Naive thymus-derived CD8-positive, alpha-beta T cell (primary cell): ENCODE measurements at regions not wholly inside any gene's neighbourhood (a gene's known extent, or its start where the extent isn't known, plus 50 kb on each side); places are given as distances from the start of the nearest gene placed in this dataset.

Experiments used
- ATAC-seq, 2 donors: fragments of 150-1000 bp; cut with Tn5 transposase in 1 of 2; sonication (Bioruptor Pico), chemical (Tn5 transposase) in 1 of 2; 1 replicate in 1 of 2; 2 replicates in 1 of 2; pipeline ENCODE4 v1.10.0; 2021; ENCODE audit warnings: mild to moderate bottlenecking in 2 of 2, moderate library complexity in 2 of 2
- POLR2A ChIA-PET: fragments of 350-600 bp; sonication (Branson Sonifier 250); formaldehyde crosslinking; loops from one replicate; lab custom pipeline; 2021; ENCODE audit warnings: antibody characterized with exemption; lab: Charles Lee
- DNase-seq, 10 donors: peaks; one replicate each; pipeline versions ENCODE4 v3.0.0 to v3.0.0-alpha.2; 2020 to 2022
- H3K27ac Mint-ChIP-seq, 10 donors: one replicate each; pipeline ENCODE4 v1.8.0; 2020 to 2022; ENCODE audit warnings: mild to moderate bottlenecking in 10 of 10, mixed read lengths in 10 of 10, moderate library complexity in 4 of 10, inconsistent platforms in 1 of 10
- H3K27me3 Mint-ChIP-seq, 5 donors: one replicate each; pipeline ENCODE4 v1.8.0; 2021 to 2022; ENCODE audit warnings: mixed read lengths in 5 of 5
- H3K36me3 Mint-ChIP-seq, 3 donors: one replicate each; pipeline ENCODE4 v1.8.0; 2020 to 2022; ENCODE audit warnings: mixed read lengths in 3 of 3, mild to moderate bottlenecking in 2 of 3, inconsistent platforms in 1 of 3
- H3K4me1 Mint-ChIP-seq, 4 donors: one replicate each; pipeline ENCODE4 v1.8.0; 2021 to 2022; ENCODE audit warnings: mixed read lengths in 4 of 4
- H3K4me3 Mint-ChIP-seq, 10 donors: one replicate each; pipeline ENCODE4 v1.8.0; 2020 to 2022; ENCODE audit warnings: mild to moderate bottlenecking in 10 of 10, mixed read lengths in 10 of 10, moderate library complexity in 6 of 10, inconsistent platforms in 1 of 10
- H3K9me3 Mint-ChIP-seq, 9 donors: one replicate each; pipeline ENCODE4 v1.8.0; 2020 to 2022; ENCODE audit warnings: mixed read lengths in 9 of 9, mild to moderate bottlenecking in 3 of 9, inconsistent platforms in 1 of 9, moderate library complexity in 1 of 9

- H3K4me1 Mint-ChIP-seq, result no peaks in the 10 kb centered on the region
- no peaks in the 10 kb centered on the region for H3K36me3 Mint-ChIP-seq
- POLR2A ChIA-PET, result no interaction called here
- H3K9me3 Mint-ChIP-seq, result peaks cover 0 to 9% (median 0%) of the 10 kb centered on the region in 9 donors
- no peak overlapping the region for H3K4me3 Mint-ChIP-seq
- ATAC-seq (no peak), DNase-seq (no peak)
- peaks cover 0 to 6% (median 1%) of the 10 kb centered on the region in 5 donors for H3K27me3 Mint-ChIP-seq
- no peak overlapping the region for H3K27ac Mint-ChIP-seq
Observed at GRCh38 chr3:81958972-81959640, 197.7 kb upstream of the GBE1 start.

GRCh38 chr3:81955878-81956277, 194.4 kb upstream of the GBE1 start:
- Mint-ChIP-seq H3K4me1 (no peaks in the 10 kb centered on the region), H3K36me3 (no peaks in the 10 kb centered on the region), H3K27me3 (peaks cover 0 to 10% (median 0%) of the 10 kb centered on the region in 5 donors), H3K4me3 (no peak overlapping the region), H3K27ac (no peak overlapping the region), H3K9me3 (peaks cover 0 to 9% (median 0%) of the 10 kb centered on the region in 9 donors)
- ATAC-seq, result no peak
- DNase-seq, result no peak
- POLR2A ChIA-PET, result no interaction called here

- ATAC-seq (no peak), DNase-seq (no peak)
- no peak overlapping the region for H3K4me3 Mint-ChIP-seq
- H3K27me3 Mint-ChIP-seq, result peaks cover 0 to 7% (median 0%) of the 10 kb centered on the region in 5 donors
- peaks cover 0 to 9% (median 0%) of the 10 kb centered on the region in 9 donors for H3K9me3 Mint-ChIP-seq
- POLR2A ChIA-PET, result no interaction called here
- H3K27ac Mint-ChIP-seq, result no peak overlapping the region
- H3K36me3 Mint-ChIP-seq, result no peaks in the 10 kb centered on the region
- no peaks in the 10 kb centered on the region for H3K4me1 Mint-ChIP-seq
Observed at GRCh38 chr3:81953111-81953510, 191.7 kb upstream of the GBE1 start.

GRCh38 chr3:81952141-81952540, 190.7 kb upstream of the GBE1 start:
- Mint-ChIP-seq H3K36me3 (no peaks in the 10 kb centered on the region), H3K4me1 (no peaks in the 10 kb centered on the region), H3K27ac (no peak overlapping the region), H3K9me3 (peaks cover 0 to 9% (median 0%) of the 10 kb centered on the region in 9 donors), H3K4me3 (no peak overlapping the region), H3K27me3 (peaks cover 0 to 4% (median 0%) of the 10 kb centered on the region in 5 donors)
- POLR2A ChIA-PET, result no interaction called here
- DNase-seq (no peak), ATAC-seq (no peak)

GRCh38 chr3:81951636-81952035, 190.2 kb upstream of the GBE1 start:
- POLR2A ChIA-PET, result no interaction called here
- H3K9me3 Mint-ChIP-seq, result peaks cover 0 to 9% (median 2%) of the 10 kb centered on the region in 9 donors
- no peak overlapping the region for H3K4me3 Mint-ChIP-seq
- H3K27me3 Mint-ChIP-seq, result peaks cover 0 to 4% (median 0%) of the 10 kb centered on the region in 5 donors
- H3K4me1 Mint-ChIP-seq, result no peaks in the 10 kb centered on the region
- H3K36me3 Mint-ChIP-seq, result no peaks in the 10 kb centered on the region
- no peak overlapping the region for H3K27ac Mint-ChIP-seq
- ATAC-seq, result no peak
- DNase-seq, result no peak

GRCh38 chr3:81951106-81951505, 189.7 kb upstream of the GBE1 start:
- no peak for DNase-seq
- H3K27ac Mint-ChIP-seq, result no peak overlapping the region

GRCh38 chr3:81947359-81947758, 185.9 kb upstream of the GBE1 start:
- peaks cover 0 to 15% (median 4%) of the 10 kb centered on the region in 3 donors for H3K36me3 Mint-ChIP-seq
- peak overlapping the region in 1 of 10 donors; percentile 45 for H3K27ac Mint-ChIP-seq
- ATAC-seq (no peak), DNase-seq (no peak)
- H3K9me3 Mint-ChIP-seq, result peaks cover 0 to 36% (median 21%) of the 10 kb centered on the region in 9 donors
- no peaks in the 10 kb centered on the region for H3K4me1 Mint-ChIP-seq
- peaks cover 0 to 12% (median 6%) of the 10 kb centered on the region in 5 donors for H3K27me3 Mint-ChIP-seq
- POLR2A ChIA-PET, result no interaction called here
- no peak overlapping the region for H3K4me3 Mint-ChIP-seq

More at GRCh38 chr3:81951106-81951505, 189.7 kb upstream of the GBE1 start:
- H3K27me3 Mint-ChIP-seq, result peaks cover 0 to 4% (median 0%) of the 10 kb centered on the region in 5 donors
- no peaks in the 10 kb centered on the region for H3K36me3 Mint-ChIP-seq
- H3K9me3 Mint-ChIP-seq, result peaks cover 0 to 4% (median 2%) of the 10 kb centered on the region in 9 donors
- H3K4me3 Mint-ChIP-seq, result no peak overlapping the region
- no peaks in the 10 kb centered on the region for H3K4me1 Mint-ChIP-seq
- POLR2A ChIA-PET, result no interaction called here
- no peak for ATAC-seq

GRCh38 chr3:81938681-81939080, 177.2 kb upstream of the GBE1 start:
- peaks cover 0 to 4% (median 0%) of the 10 kb centered on the region in 4 donors for H3K4me1 Mint-ChIP-seq
- DNase-seq (no peak), ATAC-seq (no peak)
- H3K36me3 Mint-ChIP-seq, result peaks cover 0 to 3% (median 0%) of the 10 kb centered on the region in 3 donors
- POLR2A ChIA-PET, result no interaction called here
- H3K9me3 Mint-ChIP-seq, result peaks cover 0 to 15% (median 7%) of the 10 kb centered on the region in 9 donors
- H3K27ac Mint-ChIP-seq, result no peak overlapping the region
- H3K4me3 Mint-ChIP-seq, result no peak overlapping the region
- H3K27me3 Mint-ChIP-seq, result peaks cover 0 to 4% (median 0%) of the 10 kb centered on the region in 5 donors

- no peaks in the 10 kb centered on the region for H3K36me3 Mint-ChIP-seq
- H3K27me3 Mint-ChIP-seq, result peaks cover 0 to 4% (median 0%) of the 10 kb centered on the region in 5 donors
- peaks cover 0 to 5% (median 0%) of the 10 kb centered on the region in 9 donors for H3K9me3 Mint-ChIP-seq
- no peak for ATAC-seq
- H3K4me1 Mint-ChIP-seq, result peaks cover 0 to 5% (median 3%) of the 10 kb centered on the region in 4 donors
- POLR2A ChIA-PET, result no interaction called here
- no peak overlapping the region for H3K4me3 Mint-ChIP-seq
- DNase-seq, result no peak
- no peak overlapping the region for H3K27ac Mint-ChIP-seq
Observed at GRCh38 chr3:81936817-81937216, 175.4 kb upstream of the GBE1 start.

- no peaks in the 10 kb centered on the region for H3K36me3 Mint-ChIP-seq
- peaks cover 0 to 4% (median 0%) of the 10 kb centered on the region in 5 donors for H3K27me3 Mint-ChIP-seq
- no peak overlapping the region for H3K4me3 Mint-ChIP-seq
- POLR2A ChIA-PET, result no interaction called here
- no peak overlapping the region for H3K27ac Mint-ChIP-seq
- no peak for DNase-seq
- H3K9me3 Mint-ChIP-seq, result no peaks in the 10 kb centered on the region
- H3K4me1 Mint-ChIP-seq, result peaks cover 0 to 7% (median 4%) of the 10 kb centered on the region in 4 donors
- no peak for ATAC-seq
Observed at GRCh38 chr3:81932681-81933080, 171.2 kb upstream of the GBE1 start.

- Mint-ChIP-seq H3K4me3 (no peak overlapping the region), H3K27ac (no peak overlapping the region), H3K9me3 (no peaks in the 10 kb centered on the region), H3K36me3 (no peaks in the 10 kb centered on the region), H3K27me3 (peaks cover 0 to 4% (median 0%) of the 10 kb centered on the region in 5 donors), H3K4me1 (peaks cover 0 to 7% (median 2%) of the 10 kb centered on the region in 4 donors)
- ATAC-seq (no peak), DNase-seq (no peak)
- POLR2A ChIA-PET, result no interaction called here
Observed at GRCh38 chr3:81931265-81932251, 170.1 kb upstream of the GBE1 start.

GRCh38 chr3:81929697-81930096, 168.3 kb upstream of the GBE1 start:
- Mint-ChIP-seq H3K9me3 (no peaks in the 10 kb centered on the region), H3K4me3 (no peak overlapping the region), H3K4me1 (peaks cover 0 to 7% (median 2%) of the 10 kb centered on the region in 4 donors), H3K27ac (no peak overlapping the region), H3K36me3 (no peaks in the 10 kb centered on the region), H3K27me3 (peaks cover 0 to 5% (median 0%) of the 10 kb centered on the region in 5 donors)
- POLR2A ChIA-PET, result no interaction called here
- DNase-seq (no peak), ATAC-seq (no peak)

GRCh38 chr3:81927811-81928210, 166.4 kb upstream of the GBE1 start:
- no peak overlapping the region for H3K4me3 Mint-ChIP-seq
- POLR2A ChIA-PET, result no interaction called here
- no peak for ATAC-seq
- H3K27ac Mint-ChIP-seq, result no peak overlapping the region
- no peak for DNase-seq
- peaks cover 0 to 7% (median 2%) of the 10 kb centered on the region in 4 donors for H3K4me1 Mint-ChIP-seq
- H3K36me3 Mint-ChIP-seq, result no peaks in the 10 kb centered on the region
- no peaks in the 10 kb centered on the region for H3K9me3 Mint-ChIP-seq
- H3K27me3 Mint-ChIP-seq, result peaks cover 0 to 12% (median 2%) of the 10 kb centered on the region in 5 donors
